K562 (cell line): ENCODE measurements at regions not wholly inside any gene's neighbourhood (a gene's known extent, or its start where the extent isn't known, plus 50 kb on each side); places are given as distances from the start of the nearest gene placed in this dataset.
A peak's percentile ranks its signal among the peaks of the same experiment; 100 is the strongest.

ENCODE experiments used
- ARNT ChIP-seq, 2 experiments: fragments of 450-650 bp; IDR thresholded peaks; 2 replicates each; pipeline ENCODE4 v1.6.1; 2016; ENCODE audit warnings: mild to moderate bottlenecking in 1 of 2
- ELF2 ChIP-seq: fragments of 250-450 bp; sonication (Bioruptor Pico); IDR thresholded peaks from 2 replicates; pipeline ENCODE4 v1.5.0; 2021; ENCODE audit warnings: mild to moderate bottlenecking
- ETS2 ChIP-seq: IDR thresholded peaks from 2 replicates; pipeline ENCODE4 v1.6.1; 2016; ENCODE audit warnings: borderline replicate concordance, missing genetic modification characterization, mild to moderate bottlenecking, moderate library complexity, missing compliant biosample characterization; ENCODE audit not compliant: poor library complexity, severe bottlenecking
- ETV5 ChIP-seq: sonication (generic); formaldehyde crosslinking; IDR thresholded peaks from 2 replicates; pipeline ENCODE4 v1.4.0; 2020; ENCODE audit warnings: low read depth, mild to moderate bottlenecking, missing genetic modification reagents
- GATA2 ChIP-seq: sonication (generic); formaldehyde crosslinking; IDR thresholded peaks from 2 replicates; pipeline ENCODE4 v1.4.0; 2020; ENCODE audit warnings: mild to moderate bottlenecking, missing genetic modification reagents
- HIVEP1 ChIP-seq: fragments of 250-450 bp; sonication (Bioruptor Pico); IDR thresholded peaks from 2 replicates; pipeline ENCODE4 v1.4.0; 2020; ENCODE audit warnings: mild to moderate bottlenecking
- KDM2B ChIP-seq: fragments of 250-450 bp; sonication (Bioruptor Pico); IDR thresholded peaks from 2 replicates; pipeline ENCODE4 v1.8.0; 2021; ENCODE audit warnings: mild to moderate bottlenecking, moderate library complexity
- KDM5B ChIP-seq: fragments of 200-600 bp; sonication (generic); IDR thresholded peaks from 2 replicates; pipeline ENCODE4 v1.6.1; 2012; ENCODE audit warnings: low read depth, mild to moderate bottlenecking, moderate library complexity, low read length, control low read depth, inconsistent platforms; ENCODE audit not compliant: insufficient replicate concordance
- MXI1 ChIP-seq: IDR thresholded peaks from 2 replicates; pipeline ENCODE4 v1.6.1; 2011; ENCODE audit warnings: low read depth, mild to moderate bottlenecking, improper control_type of control experiment, low read length
- NBN ChIP-seq: fragments of 450-650 bp; IDR thresholded peaks from 2 replicates; pipeline ENCODE4 v1.6.1; 2016; ENCODE audit warnings: low read depth, mild to moderate bottlenecking
- NR2F6 ChIP-seq: fragments of 450-650 bp; formaldehyde crosslinking; IDR thresholded peaks from 2 replicates; pipeline ENCODE4 v1.4.0; 2020; ENCODE audit warnings: mild to moderate bottlenecking
- OTX1 ChIP-seq: fragments of 450-650 bp; formaldehyde crosslinking; IDR thresholded peaks from 2 replicates; pipeline ENCODE4 v1.4.0; 2022; ENCODE audit warnings: mild to moderate bottlenecking
- PHF8 ChIP-seq: fragments of 200-600 bp; sonication (generic); IDR thresholded peaks from 2 replicates; pipeline ENCODE4 v1.6.1; 2012; ENCODE audit warnings: mixed run types, mild to moderate bottlenecking, inconsistent platforms, low read length, moderate library complexity, borderline replicate concordance
- POLR2G ChIP-seq: fragments of 200-400 bp; formaldehyde crosslinking; IDR thresholded peaks from 2 replicates; pipeline ENCODE4 v1.6.1; 2017; ENCODE audit warnings: low read depth, mild to moderate bottlenecking, antibody characterized with exemption, low read length, moderate library complexity
- POLR3A ChIP-seq: IDR thresholded peaks from 2 replicates; pipeline ENCODE4 v1.6.1; 2011; ENCODE audit warnings: borderline replicate concordance, mild to moderate bottlenecking, moderate library complexity; ENCODE audit not compliant: insufficient read length, insufficient read depth; ENCODE audit errors: extremely low read depth
- RBM17 ChIP-seq: fragments of 200-400 bp; formaldehyde crosslinking; IDR thresholded peaks from 2 replicates; pipeline ENCODE4 v1.6.1; 2017; ENCODE audit warnings: low read depth, mild to moderate bottlenecking, low read length, borderline replicate concordance
- SMARCA4 ChIP-seq: fragments of 450-650 bp; IDR thresholded peaks from 2 replicates; pipeline ENCODE4 v1.6.1; 2016
- TSC22D4 ChIP-seq: fragments of 450-650 bp; IDR thresholded peaks from 2 replicates; pipeline ENCODE4 v1.6.1; 2016; ENCODE audit warnings: missing genetic modification characterization, missing biosample characterization, control low read depth
- U2AF1 ChIP-seq: fragments of 200-400 bp; formaldehyde crosslinking; optimal IDR thresholded peaks from 2 replicates; pipeline ENCODE3; 2017; ENCODE audit warnings: mild to moderate bottlenecking, low read depth, low read length, moderate library complexity
- ZNF224 ChIP-seq: sonication (generic); formaldehyde crosslinking; IDR thresholded peaks from 2 replicates; pipeline ENCODE4 v1.8.0; 2022; ENCODE audit warnings: mild to moderate bottlenecking, missing genetic modification reagents
- ZNF586 ChIP-seq: fragments of 450-650 bp; formaldehyde crosslinking; conservative IDR thresholded peaks from 2 replicates; pipeline ENCODE4 v1.4.0; 2020; ENCODE audit warnings: mild to moderate bottlenecking, moderate library complexity
- ZNF668 ChIP-seq: fragments of 250-450 bp; sonication (Bioruptor Pico); IDR thresholded peaks from 2 replicates; pipeline ENCODE4 v1.8.0; 2022; ENCODE audit warnings: mild to moderate bottlenecking, inconsistent platforms
- TF ChIP-seq, protein P1 (sequence below): fragments of 450-650 bp; IDR thresholded peaks from 2 replicates; pipeline ENCODE4 v1.6.1; 2016; ENCODE audit warnings: mild to moderate bottlenecking
- TF ChIP-seq, protein P2 (sequence below): fragments of 450-650 bp; IDR thresholded peaks from 2 replicates; pipeline ENCODE4 v1.7.0; 2016; ENCODE audit warnings: borderline replicate concordance
- TF ChIP-seq, protein P3 (sequence below): fragments of 250-450 bp; sonication (Bioruptor Pico); IDR thresholded peaks from 2 replicates; pipeline ENCODE4 v1.4.0; 2020; ENCODE audit warnings: mild to moderate bottlenecking, moderate library complexity

DNA sequence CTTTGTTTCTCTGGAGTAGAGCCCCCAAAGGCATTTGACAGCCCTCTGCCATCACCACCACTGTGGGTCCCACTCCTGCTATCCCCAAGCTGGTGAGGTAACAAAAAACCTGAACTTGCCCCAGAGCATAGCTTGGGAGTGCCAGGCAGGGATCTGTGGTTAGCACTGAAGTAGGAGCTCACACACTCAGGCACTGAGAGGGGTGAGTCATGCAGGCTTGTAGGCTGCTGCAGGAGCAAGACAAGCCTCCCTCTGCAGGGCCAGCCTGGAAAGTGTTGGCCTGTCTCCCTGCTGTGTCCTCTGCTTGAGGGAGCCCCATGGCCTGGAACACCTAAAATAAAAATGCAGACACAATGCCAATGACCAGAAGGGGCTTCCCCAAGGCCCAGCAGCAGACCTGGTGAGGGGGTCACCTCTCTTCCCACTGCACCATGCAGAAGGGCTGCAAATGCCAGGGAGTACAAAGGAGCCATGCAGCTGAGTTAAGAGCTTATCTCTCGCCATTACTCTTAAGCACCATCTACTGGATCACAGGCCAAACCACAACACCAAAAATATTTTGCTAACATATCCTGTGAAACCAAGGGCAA, 108.9 kb upstream of the POGK start (continued):
- TF ChIP-seq, protein P1, sequence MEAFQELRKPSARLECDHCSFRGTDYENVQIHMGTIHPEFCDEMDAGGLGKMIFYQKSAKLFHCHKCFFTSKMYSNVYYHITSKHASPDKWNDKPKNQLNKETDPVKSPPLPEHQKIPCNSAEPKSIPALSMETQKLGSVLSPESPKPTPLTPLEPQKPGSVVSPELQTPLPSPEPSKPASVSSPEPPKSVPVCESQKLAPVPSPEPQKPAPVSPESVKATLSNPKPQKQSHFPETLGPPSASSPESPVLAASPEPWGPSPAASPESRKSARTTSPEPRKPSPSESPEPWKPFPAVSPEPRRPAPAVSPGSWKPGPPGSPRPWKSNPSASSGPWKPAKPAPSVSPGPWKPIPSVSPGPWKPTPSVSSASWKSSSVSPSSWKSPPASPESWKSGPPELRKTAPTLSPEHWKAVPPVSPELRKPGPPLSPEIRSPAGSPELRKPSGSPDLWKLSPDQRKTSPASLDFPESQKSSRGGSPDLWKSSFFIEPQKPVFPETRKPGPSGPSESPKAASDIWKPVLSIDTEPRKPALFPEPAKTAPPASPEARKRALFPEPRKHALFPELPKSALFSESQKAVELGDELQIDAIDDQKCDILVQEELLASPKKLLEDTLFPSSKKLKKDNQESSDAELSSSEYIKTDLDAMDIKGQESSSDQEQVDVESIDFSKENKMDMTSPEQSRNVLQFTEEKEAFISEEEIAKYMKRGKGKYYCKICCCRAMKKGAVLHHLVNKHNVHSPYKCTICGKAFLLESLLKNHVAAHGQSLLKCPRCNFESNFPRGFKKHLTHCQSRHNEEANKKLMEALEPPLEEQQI: peak; percentile 86; the same call in 1 of the 2 replicates
- TF ChIP-seq NBN (peak; percentile 65; the same call in 1 of the 2 replicates), RBM17 (no peak), ETS2 (tag) (no peak), KDM2B (CRISPR knock-in tag) (no peak), OTX1 (CRISPR knock-in tag) (no peak), ZNF668 (CRISPR knock-in tag) (no peak), SMARCA4 (peak; percentile 64), KDM5B (no peak), ETV5 (CRISPR knock-in tag) (no peak; the same call in 1 of the 2 replicates), GATA2 (CRISPR knock-in tag) (peak; percentile 59; the same call in 1 of the 2 replicates), U2AF1 (no peak), MXI1 (no peak), NR2F6 (CRISPR knock-in tag) (no peak), POLR3A (no peak), ARNT (IDR thresholded peaks at IDR 0.05) (no peak), TSC22D4 (tag) (no peak), ZNF586 (CRISPR knock-in tag) (no peak), HIVEP1 (no peak), ELF2 (no peak), POLR2G (no peak), ZNF224 (CRISPR knock-in tag) (no peak), PHF8 (no peak)
- TF ChIP-seq, protein P2, sequence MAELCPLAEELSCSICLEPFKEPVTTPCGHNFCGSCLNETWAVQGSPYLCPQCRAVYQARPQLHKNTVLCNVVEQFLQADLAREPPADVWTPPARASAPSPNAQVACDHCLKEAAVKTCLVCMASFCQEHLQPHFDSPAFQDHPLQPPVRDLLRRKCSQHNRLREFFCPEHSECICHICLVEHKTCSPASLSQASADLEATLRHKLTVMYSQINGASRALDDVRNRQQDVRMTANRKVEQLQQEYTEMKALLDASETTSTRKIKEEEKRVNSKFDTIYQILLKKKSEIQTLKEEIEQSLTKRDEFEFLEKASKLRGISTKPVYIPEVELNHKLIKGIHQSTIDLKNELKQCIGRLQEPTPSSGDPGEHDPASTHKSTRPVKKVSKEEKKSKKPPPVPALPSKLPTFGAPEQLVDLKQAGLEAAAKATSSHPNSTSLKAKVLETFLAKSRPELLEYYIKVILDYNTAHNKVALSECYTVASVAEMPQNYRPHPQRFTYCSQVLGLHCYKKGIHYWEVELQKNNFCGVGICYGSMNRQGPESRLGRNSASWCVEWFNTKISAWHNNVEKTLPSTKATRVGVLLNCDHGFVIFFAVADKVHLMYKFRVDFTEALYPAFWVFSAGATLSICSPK: no peak
- TF ChIP-seq, protein P3, sequence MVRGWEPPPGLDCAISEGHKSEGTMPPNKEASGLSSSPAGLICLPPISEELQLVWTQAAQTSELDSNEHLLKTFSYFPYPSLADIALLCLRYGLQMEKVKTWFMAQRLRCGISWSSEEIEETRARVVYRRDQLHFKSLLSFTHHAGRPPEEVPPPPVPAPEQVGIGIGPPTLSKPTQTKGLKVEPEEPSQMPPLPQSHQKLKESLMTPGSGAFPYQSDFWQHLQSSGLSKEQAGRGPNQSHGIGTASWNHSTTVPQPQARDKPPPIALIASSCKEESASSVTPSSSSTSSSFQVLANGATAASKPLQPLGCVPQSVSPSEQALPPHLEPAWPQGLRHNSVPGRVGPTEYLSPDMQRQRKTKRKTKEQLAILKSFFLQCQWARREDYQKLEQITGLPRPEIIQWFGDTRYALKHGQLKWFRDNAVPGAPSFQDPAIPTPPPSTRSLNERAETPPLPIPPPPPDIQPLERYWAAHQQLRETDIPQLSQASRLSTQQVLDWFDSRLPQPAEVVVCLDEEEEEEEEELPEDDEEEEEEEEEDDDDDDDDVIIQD: no peak
